SK-N-SH (cell line): ENCODE measurements at regions not wholly inside any gene's neighbourhood (a gene's known extent, or its start where the extent isn't known, plus 50 kb on each side); places are given as distances from the start of the nearest gene placed in this dataset.

ENCODE experiments used
- CTCF ChIA-PET: fragments of 300-600, 350-600 bp; formaldehyde crosslinking; extraction: SDS; loops from one replicate; lab custom pipeline; 2021; lab: Yijun Ruan, JAX
- POLR2A ChIA-PET: fragments of 350-600 bp; sonication (Branson Sonifier 250); formaldehyde crosslinking; extraction: SDS; loops from one replicate; lab custom pipeline; 2020; ENCODE audit warnings: antibody characterized with exemption, inconsistent platforms; lab: Yijun Ruan, JAX
- DNase-seq: peaks from one replicate; pipeline ENCODE4 v3.0.0; 2012
- H2AFZ ChIP-seq: fragments of 200-600 bp; sonication (generic); 2 replicates; pipeline ENCODE4 v1.8.1; 2016; ENCODE audit warnings: antibody characterized with exemption, mild to moderate bottlenecking, low read depth
- H3F3A ChIP-seq: fragments of 200-600 bp; sonication (generic); replicated peaks from 2 replicates; pipeline ENCODE3; 2016; ENCODE audit warnings: antibody characterized with exemption, mild to moderate bottlenecking; ENCODE audit not compliant: insufficient read depth
- H3K27ac ChIP-seq, 2 experiments: fragments of 200-500 bp in 1 of 2; fragments of 200-600 bp in 1 of 2; sonication (Bioruptor generic) in 1 of 2; sonication (generic), shearing (Covaris generic) in 1 of 2; 2 replicates each; pipeline versions ENCODE4 v1.5.1 to v1.6.1; 2014 to 2016; ENCODE audit warnings: low read depth in 2 of 2, inconsistent platforms in 1 of 2, low read length in 1 of 2, mild to moderate bottlenecking in 1 of 2, mixed read lengths in 1 of 2
- H3K27me3 ChIP-seq: fragments of 200-600 bp; sonication (generic), shearing (Covaris generic); 2 replicates; pipeline ENCODE4 v1.6.1; 2016; ENCODE audit warnings: mixed run types; ENCODE audit not compliant: insufficient read depth
- H3K36me3 ChIP-seq, 2 experiments: fragments of 200-500 bp in 1 of 2; fragments of 200-600 bp in 1 of 2; sonication (Bioruptor generic) in 1 of 2; sonication (generic) in 1 of 2; replicated peaks in 1 of 2; 2 replicates each; pipeline versions ENCODE3 to v1.5.1; 2014 to 2016; ENCODE audit warnings: low read length in 1 of 2, mild to moderate bottlenecking in 1 of 2; ENCODE audit not compliant: insufficient read depth in 2 of 2, control insufficient read depth in 1 of 2
- H3K4me1 ChIP-seq, 2 experiments: fragments of 200-500 bp in 1 of 2; fragments of 200-600 bp in 1 of 2; sonication (Bioruptor generic) in 1 of 2; sonication (generic), shearing (Covaris generic) in 1 of 2; 2 replicates each; pipeline versions ENCODE4 v1.5.1 to v1.6.1; 2014 to 2016; ENCODE audit warnings: low read depth in 1 of 2, low read length in 1 of 2, mixed run types in 1 of 2; ENCODE audit not compliant: insufficient read depth in 2 of 2, control insufficient read depth in 1 of 2
- H3K4me2 ChIP-seq: fragments of 200-600 bp; sonication (generic), shearing (Covaris generic); 2 replicates; pipeline ENCODE4 v1.6.1; 2017; ENCODE audit warnings: mixed run types
- H3K4me3 ChIP-seq, 2 experiments: fragments of 200-500 bp in 1 of 2; fragments of 200-600 bp in 1 of 2; sonication (Bioruptor generic) in 1 of 2; sonication (generic), shearing (Covaris generic) in 1 of 2; 2 replicates each; pipeline versions ENCODE4 v1.5.1 to v1.8.1; 2014 to 2016; ENCODE audit warnings: low read depth in 2 of 2, inconsistent platforms in 1 of 2, low read length in 1 of 2, mild to moderate bottlenecking in 1 of 2, mixed read lengths in 1 of 2, moderate library complexity in 1 of 2
- H3K79me2 ChIP-seq: fragments of 200-600 bp; sonication (generic); 2 replicates; pipeline ENCODE4 v1.8.1; 2017; ENCODE audit warnings: mild to moderate bottlenecking; ENCODE audit not compliant: insufficient read depth
- H3K9ac ChIP-seq: fragments of 200-600 bp; sonication (generic); 2 replicates; pipeline ENCODE4 v1.6.1; 2017; ENCODE audit warnings: mixed run types
- H3K9me2 ChIP-seq: fragments of 200-600 bp; sonication (generic); 2 replicates; pipeline ENCODE4 v1.6.1; 2017; ENCODE audit warnings: mixed run types
- H3K9me3 ChIP-seq: fragments of 200-600 bp; sonication (generic); 2 replicates; pipeline ENCODE4 v1.6.1; 2017; ENCODE audit warnings: mixed run types, mild to moderate bottlenecking, moderate library complexity
- H4K20me1 ChIP-seq: fragments of 200-600 bp; sonication (generic); 2 replicates; pipeline ENCODE4 v1.6.1; 2017; ENCODE audit warnings: mild to moderate bottlenecking, mixed run types; ENCODE audit not compliant: insufficient read depth
- CHD2 ChIP-seq: fragments of 150-350 bp; IDR thresholded peaks from 2 replicates; pipeline ENCODE4 v1.6.1; 2018; ENCODE audit warnings: low read length; ENCODE audit not compliant: partially characterized antibody
- CTCF ChIP-seq: fragments of 200-600 bp; sonication (generic); IDR thresholded peaks from 2 replicates; pipeline ENCODE4 v1.6.1; 2017; ENCODE audit warnings: antibody characterized with exemption, mild to moderate bottlenecking, moderate library complexity
- FOXM1 ChIP-seq: IDR thresholded peaks from 2 replicates; pipeline ENCODE4 v1.4.0; 2012; ENCODE audit warnings: low read depth, mild to moderate bottlenecking
- GATA2 ChIP-seq: sonication (generic); formaldehyde crosslinking; IDR thresholded peaks from 2 replicates; pipeline ENCODE4 v1.5.0; 2020; ENCODE audit warnings: mild to moderate bottlenecking, missing genetic modification reagents
- IRF3 ChIP-seq: fragments of 150-350 bp; IDR thresholded peaks from 2 replicates; pipeline ENCODE4 v1.6.1; 2016; ENCODE audit warnings: mild to moderate bottlenecking, low read depth, low read length
- MAX ChIP-seq: IDR thresholded peaks from 2 replicates; pipeline ENCODE4 v1.4.0; 2012; ENCODE audit warnings: low read depth
- MEF2A ChIP-seq: IDR thresholded peaks from 2 replicates; pipeline ENCODE4 v1.4.0; 2012; ENCODE audit warnings: low read depth, borderline replicate concordance
- MXI1 ChIP-seq: IDR thresholded peaks from 2 replicates; pipeline ENCODE4 v1.6.1; 2012; ENCODE audit warnings: mild to moderate bottlenecking, low read depth, low read length, improper control_type of control experiment
- NFIC ChIP-seq: IDR thresholded peaks from 2 replicates; pipeline ENCODE4 v1.4.0; 2012; ENCODE audit warnings: borderline replicate concordance
- NRF1 ChIP-seq: IDR thresholded peaks from 2 replicates; pipeline ENCODE4 v1.6.1; 2012; ENCODE audit warnings: low read depth, mild to moderate bottlenecking, low read length
- PBX3 ChIP-seq: IDR thresholded peaks from 2 replicates; pipeline ENCODE4; 2012
- RAD21 ChIP-seq: IDR thresholded peaks from 2 replicates; pipeline ENCODE4 v1.6.1; 2012; ENCODE audit warnings: mild to moderate bottlenecking, low read length
- RFX5 ChIP-seq: IDR thresholded peaks from 2 replicates; pipeline ENCODE4 v1.6.1; 2012; ENCODE audit warnings: mild to moderate bottlenecking, improper control_type of control experiment, low read length
- RXRA ChIP-seq: IDR thresholded peaks from 2 replicates; pipeline ENCODE4 v1.4.0; 2012; ENCODE audit warnings: low read depth, mild to moderate bottlenecking, borderline replicate concordance
- SIN3A ChIP-seq: IDR thresholded peaks from 2 replicates; pipeline ENCODE4 v1.6.1; 2012; ENCODE audit warnings: low read depth, mild to moderate bottlenecking, low read length, moderate library complexity, borderline replicate concordance
- TAF1 ChIP-seq: IDR thresholded peaks from 2 replicates; pipeline ENCODE4 v1.6.1; 2012; ENCODE audit warnings: low read depth, mild to moderate bottlenecking, low read length, moderate library complexity, borderline replicate concordance
- TCF12 ChIP-seq: IDR thresholded peaks from 2 replicates; pipeline ENCODE4 v1.4.0; 2012
- TEAD4 ChIP-seq: IDR thresholded peaks from 2 replicates; pipeline ENCODE4 v1.4.0; 2012; ENCODE audit warnings: mild to moderate bottlenecking, borderline replicate concordance; ENCODE audit not compliant: insufficient read depth
- USF2 ChIP-seq: fragments of 150-350 bp; IDR thresholded peaks from 2 replicates; pipeline ENCODE4 v1.6.1; 2017; ENCODE audit warnings: antibody characterized with exemption, low read length, low read depth, borderline replicate concordance
- WGBS: methylation state at CpG from one replicate; pipeline ENCODE4 v1.1.6; 2017; ENCODE audit warnings: low lambda C conversion rate; 5-methylcytosine and 5-hydroxymethylcytosine counted together

GRCh38 chr22:33209930-33210784 lies 152.0 kb upstream of the SYN3 start:
- no peak overlapping the region for H2AFZ ChIP-seq
- H3K4me3 ChIP-seq = no peak overlapping the region; a peak in 1 of 4 replicates
- no peaks in the 10 kb centered on the region for H3K4me1 ChIP-seq
- no peak overlapping the region for H3K4me2 ChIP-seq
- H3K79me2 ChIP-seq = no peaks in the 10 kb centered on the region
- no peaks in the 10 kb centered on the region for H4K20me1 ChIP-seq
- H3K9me2 ChIP-seq = no peaks in the 10 kb centered on the region
- ChIA-PET POLR2A (no interaction called here), CTCF (interaction anchor here (0.6 to 5.1 kb wide), 37 partner anchors 9 to 1233 kb away, joined by 3 to 61 read pairs (median 4); no protein-coding TSS in a partner anchor)
- H3K27me3 ChIP-seq = no peaks in the 10 kb centered on the region
- no peak for TF ChIP-seq MEF2A
- peak; percentile 68 for TF ChIP-seq RAD21
- TF ChIP-seq CTCF = peak; percentile 45
- TF ChIP-seq MXI1 = no peak
- TF ChIP-seq TAF1 = no peak
- no peak for TF ChIP-seq TEAD4
- TF ChIP-seq RFX5 = no peak
- TF ChIP-seq IRF3 = no peak
- TF ChIP-seq FOXM1 = no peak
- no peak for TF ChIP-seq NRF1
- no peak for TF ChIP-seq SIN3A
- TF ChIP-seq, all 33 proteins: peak for 2
- WGBS = 36% methylated on average over 20 of the region's 21 CpGs
- peak; percentile 68 for DNase-seq
- H3F3A ChIP-seq = no peaks in the 10 kb centered on the region
- H3K36me3 ChIP-seq = no peaks in the 10 kb centered on the region
- no peaks in the 10 kb centered on the region for H3K9me3 ChIP-seq
- no peak overlapping the region for H3K9ac ChIP-seq
- no peak overlapping the region for H3K27ac ChIP-seq

GRCh38 chr22:33204408-33204807 lies 146.2 kb upstream of the SYN3 start:
- no peak overlapping the region for H3K27ac ChIP-seq
- ChIA-PET POLR2A (no interaction called here), CTCF (interaction anchor here (0.6 to 4.9 kb wide), 12 partner anchors 11 to 675 kb away, joined by 3 to 69 read pairs (median 5); partner anchors contain the start of gene SYN3)
- H3K79me2 ChIP-seq = no peaks in the 10 kb centered on the region
- H3K9me2 ChIP-seq = no peaks in the 10 kb centered on the region
- H3K9ac ChIP-seq = no peak overlapping the region
- H2AFZ ChIP-seq = no peak overlapping the region
- H3K36me3 ChIP-seq = no peaks in the 10 kb centered on the region
- H3K27me3 ChIP-seq = no peaks in the 10 kb centered on the region
- H3K4me1 ChIP-seq = no peaks in the 10 kb centered on the region; a peak in 1 of 4 replicates
- no peak overlapping the region for H3K4me2 ChIP-seq
- no peaks in the 10 kb centered on the region for H3F3A ChIP-seq
- WGBS = 0% methylated on average over 1 of the region's 1 CpG
- no peaks in the 10 kb centered on the region for H3K9me3 ChIP-seq
- no peak overlapping the region for H3K4me3 ChIP-seq
- TF ChIP-seq SIN3A = no peak
- no peak for TF ChIP-seq PBX3
- TF ChIP-seq TCF12 = no peak
- TF ChIP-seq GATA2 (CRISPR knock-in tag) = no peak
- TF ChIP-seq MXI1 = no peak
- no peak for TF ChIP-seq CHD2
- no peak for TF ChIP-seq RXRA
- TF ChIP-seq MEF2A = no peak
- TF ChIP-seq NFIC = no peak
- TF ChIP-seq USF2 = no peak
- TF ChIP-seq MAX = no peak
- no peaks in the 10 kb centered on the region for H4K20me1 ChIP-seq
- DNase-seq = no peak
